H9 (cell line): ENCODE measurements at regions not wholly inside any gene's neighbourhood (a gene's known extent, or its start where the extent isn't known, plus 50 kb on each side); places are given as distances from the start of the nearest gene placed in this dataset.

Source experiments
- DNase-seq: peaks from one replicate; pipeline ENCODE4 v3.0.0-alpha.2; 2017
- H2AFZ ChIP-seq: one replicate; pipeline ENCODE4 v1.6.1; 2013; ENCODE audit warnings: mild to moderate bottlenecking, low read length, control low read depth, moderate library complexity
- H2AK5ac ChIP-seq: 2 replicates; pipeline ENCODE4 v1.6.1; 2013; ENCODE audit warnings: low read length, control low read depth, mixed read lengths; ENCODE audit not compliant: insufficient read length
- H2BK120ac ChIP-seq: one replicate; pipeline ENCODE4 v1.6.1; 2013; ENCODE audit warnings: low read depth, mild to moderate bottlenecking, low read length, control low read depth, inconsistent platforms; ENCODE audit not compliant: poor library complexity, severe bottlenecking
- H2BK12ac ChIP-seq: 2 replicates; pipeline ENCODE4 v1.6.1; 2013; ENCODE audit warnings: low read length, control low read depth, mixed read lengths, low read depth; ENCODE audit not compliant: insufficient read length
- H2BK15ac ChIP-seq: 2 replicates; pipeline ENCODE4 v1.6.1; 2013; ENCODE audit warnings: low read depth, low read length, control low read depth
- H2BK20ac ChIP-seq: one replicate; pipeline ENCODE4 v1.6.1; 2013; ENCODE audit warnings: low read depth, mild to moderate bottlenecking, low read length, control low read depth, inconsistent platforms; ENCODE audit not compliant: poor library complexity, severe bottlenecking
- H2BK5ac ChIP-seq: 2 replicates; pipeline ENCODE4 v1.6.1; 2013; ENCODE audit warnings: low read length, control low read depth, mixed read lengths; ENCODE audit not compliant: insufficient read length
- H3K14ac ChIP-seq: 2 replicates; pipeline ENCODE4 v1.6.1; 2013; ENCODE audit warnings: low read length, control low read depth; ENCODE audit not compliant: insufficient read depth
- H3K18ac ChIP-seq: 2 replicates; pipeline ENCODE4 v1.6.1; 2013; ENCODE audit warnings: low read depth, mild to moderate bottlenecking, mixed read lengths, low read length, control low read depth; ENCODE audit not compliant: insufficient read length
- H3K23ac ChIP-seq: 2 replicates; pipeline ENCODE4 v1.6.1; 2013; ENCODE audit warnings: low read length, control low read depth, mixed read lengths, low read depth; ENCODE audit not compliant: insufficient read length
- H3K23me2 ChIP-seq: 2 replicates; pipeline ENCODE4 v1.6.1; 2013; ENCODE audit warnings: low read depth, mild to moderate bottlenecking, mixed read lengths, low read length, control low read depth; ENCODE audit not compliant: insufficient read length, poor library complexity, severe bottlenecking
- H3K27ac ChIP-seq: 2 replicates; pipeline ENCODE4 v1.5.1; 2013; ENCODE audit warnings: low read length, control low read depth, mixed read lengths, low read depth; ENCODE audit not compliant: insufficient read length
- H3K27me3 ChIP-seq: 2 replicates; pipeline ENCODE4 v1.6.1; 2013; ENCODE audit warnings: low read length, control low read depth, inconsistent platforms; ENCODE audit not compliant: insufficient read depth
- H3K4ac ChIP-seq: 2 replicates; pipeline ENCODE4 v1.6.1; 2013; ENCODE audit warnings: low read depth, mild to moderate bottlenecking, control low read depth, inconsistent platforms, low read length, moderate library complexity
- H3K4me1 ChIP-seq: 2 replicates; pipeline ENCODE4 v1.6.1; 2013; ENCODE audit warnings: low read length, control low read depth, inconsistent platforms; ENCODE audit not compliant: insufficient read depth
- H3K4me2 ChIP-seq: 2 replicates; pipeline ENCODE4 v1.6.1; 2013; ENCODE audit warnings: low read length, control low read depth, mixed read lengths; ENCODE audit not compliant: insufficient read length, insufficient read depth
- H3K56ac ChIP-seq: 2 replicates; pipeline ENCODE4 v1.6.1; 2013; ENCODE audit warnings: low read depth, mild to moderate bottlenecking, mixed read lengths, low read length, control low read depth; ENCODE audit not compliant: insufficient read length
- H3K79me1 ChIP-seq: 2 replicates; pipeline ENCODE4 v1.6.1; 2013; ENCODE audit warnings: low read depth, mild to moderate bottlenecking, moderate library complexity, low read length, control low read depth, inconsistent platforms; ENCODE audit not compliant: insufficient read depth, poor library complexity, severe bottlenecking
- H3K79me2 ChIP-seq: 2 replicates; pipeline ENCODE4 v1.6.1; 2013; ENCODE audit warnings: low read length, control low read depth, inconsistent platforms; ENCODE audit not compliant: insufficient read depth
- H3K9ac ChIP-seq: 2 replicates; pipeline ENCODE4 v1.6.1; 2013; ENCODE audit warnings: low read length, control low read depth, mixed read lengths; ENCODE audit not compliant: insufficient read length; ENCODE audit errors: extremely low read depth
- H3K9me3 ChIP-seq: one replicate; pipeline ENCODE4 v1.6.1; 2013; ENCODE audit warnings: low read depth, low read length, inconsistent platforms; ENCODE audit not compliant: control insufficient read depth
- H3T11ph ChIP-seq: one replicate; pipeline ENCODE4 v1.6.1; 2013; ENCODE audit warnings: mild to moderate bottlenecking, low read length, control low read depth, inconsistent platforms
- H4K20me1 ChIP-seq: one replicate; pipeline ENCODE4 v1.6.1; 2013; ENCODE audit not compliant: control insufficient read depth, insufficient read length, insufficient read depth
- H4K5ac ChIP-seq: 2 replicates; pipeline ENCODE4 v1.6.1; 2013; ENCODE audit warnings: low read depth, mild to moderate bottlenecking, mixed read lengths, low read length, control low read depth; ENCODE audit not compliant: insufficient read length
- H4K8ac ChIP-seq: replicated peaks from 2 replicates; pipeline ENCODE4 v1.6.1; 2013; ENCODE audit warnings: low read length, control low read depth, mixed read lengths, low read depth; ENCODE audit not compliant: insufficient read length
- H4K91ac ChIP-seq: 2 replicates; pipeline ENCODE4 v1.6.1; 2013; ENCODE audit warnings: low read depth, mild to moderate bottlenecking, moderate library complexity, mixed read lengths, low read length, control low read depth; ENCODE audit not compliant: insufficient read length
- H3K27ac Mint-ChIP-seq, 3 experiments: 2 replicates in 2 of 3; 3 replicates in 1 of 3; pipeline ENCODE4 v1.8.0; 2020 to 2021; ENCODE audit warnings: mixed read lengths in 3 of 3, mild to moderate bottlenecking in 1 of 3, moderate library complexity in 1 of 3
- H3K27me3 Mint-ChIP-seq: 2 replicates; pipeline ENCODE4 v1.8.0; 2021; ENCODE audit warnings: low read depth, mild to moderate bottlenecking, moderate library complexity, mixed read lengths
- H3K36me3 Mint-ChIP-seq, 3 experiments: 2 replicates in 2 of 3; 3 replicates in 1 of 3; pipeline ENCODE4 v1.8.0; 2020 to 2021; ENCODE audit warnings: low read depth in 3 of 3, mixed read lengths in 3 of 3; ENCODE audit not compliant: insufficient read depth in 1 of 3
- H3K4me1 Mint-ChIP-seq, 2 experiments: 2 replicates each; pipeline ENCODE4 v1.8.0; 2020; ENCODE audit warnings: mixed read lengths in 2 of 2
- H3K4me3 Mint-ChIP-seq, 2 experiments: 2 replicates in 1 of 2; 3 replicates in 1 of 2; pipeline ENCODE4 v1.8.0; 2020 to 2021; ENCODE audit warnings: mild to moderate bottlenecking in 2 of 2, mixed read lengths in 2 of 2, moderate library complexity in 1 of 2
- H3K9me3 Mint-ChIP-seq, 2 experiments: 2 replicates in 1 of 2; 3 replicates in 1 of 2; pipeline ENCODE4 v1.8.0; 2020; ENCODE audit warnings: mild to moderate bottlenecking in 2 of 2, mixed read lengths in 2 of 2, moderate library complexity in 1 of 2
- WGBS: extraction: QIAGEN DNeasy Blood & Tissue Kit; methylation state at CpG from one replicate; pipeline ENCODE4 v1.1.7; 2013; ENCODE audit warnings: missing lambda C conversion rate, low lambda C conversion rate, mixed read lengths; ENCODE audit not compliant: insufficient read length; ENCODE audit errors: extremely low coverage; 5-methylcytosine and 5-hydroxymethylcytosine counted together
- TF ChIP-seq, protein P1 (sequence below): fragments of 200-600 bp; sonication (generic); conservative IDR thresholded peaks from 3 replicates; pipeline ENCODE4 v1.8.0; 2021; ENCODE audit warnings: antibody characterized with exemption, mild to moderate bottlenecking

DNA sequence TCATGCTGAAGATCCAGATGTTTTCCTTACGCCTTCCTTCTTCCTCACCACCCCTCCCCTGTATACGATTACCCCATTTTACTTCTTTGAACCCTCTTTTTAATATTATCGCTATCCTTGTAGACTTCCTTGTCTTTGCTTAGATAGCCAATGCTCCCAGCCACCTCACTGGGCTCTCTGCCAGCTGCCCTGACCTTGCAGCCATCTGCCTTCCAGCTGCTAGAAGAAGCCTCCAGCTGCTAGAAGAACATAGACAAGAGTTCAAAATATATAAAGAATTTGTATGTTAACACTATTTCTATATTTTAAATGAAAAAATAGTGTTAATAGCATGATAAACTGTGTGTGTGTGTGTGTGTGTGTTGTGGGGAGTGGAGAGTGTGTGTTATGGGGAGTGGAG, 374.7 kb downstream of the ANKRD50 start:
- Histone ChIP-seq H2BK20ac (no peak overlapping the region), H2BK12ac (no peak overlapping the region), H3K27ac (no peak overlapping the region), H3K14ac (no peak overlapping the region), H3K4me2 (no peak overlapping the region), H3T11ph (no peak overlapping the region), H3K79me2 (no peaks in the 10 kb centered on the region), H3K4me1 (no peaks in the 10 kb centered on the region), H3K9ac (no peak overlapping the region), H3K27me3 (no peaks in the 10 kb centered on the region), H3K23me2 (no peaks in the 10 kb centered on the region), H4K91ac (no peak overlapping the region), H4K20me1 (no peaks in the 10 kb centered on the region), H2BK120ac (no peak overlapping the region), H3K23ac (no peak overlapping the region), H3K56ac (no peak overlapping the region), H3K9me3 (no peaks in the 10 kb centered on the region), H4K5ac (no peak overlapping the region), H2BK15ac (no peak overlapping the region), H2BK5ac (no peak overlapping the region), H2AFZ (no peak overlapping the region), H4K8ac (no peak overlapping the region), H2AK5ac (no peak overlapping the region), H3K18ac (no peak overlapping the region), H3K79me1 (no peaks in the 10 kb centered on the region), H3K4ac (no peak overlapping the region)
- peaks cover 0 to 5% of the 10 kb centered on the region in 2 experiments; a peak in 2 of 5 replicates for H3K9me3 Mint-ChIP-seq
- H3K4me1 Mint-ChIP-seq, result peaks cover 2 to 5% of the 10 kb centered on the region in 2 experiments; a peak in 3 of 4 replicates
- TF ChIP-seq, protein P1, sequence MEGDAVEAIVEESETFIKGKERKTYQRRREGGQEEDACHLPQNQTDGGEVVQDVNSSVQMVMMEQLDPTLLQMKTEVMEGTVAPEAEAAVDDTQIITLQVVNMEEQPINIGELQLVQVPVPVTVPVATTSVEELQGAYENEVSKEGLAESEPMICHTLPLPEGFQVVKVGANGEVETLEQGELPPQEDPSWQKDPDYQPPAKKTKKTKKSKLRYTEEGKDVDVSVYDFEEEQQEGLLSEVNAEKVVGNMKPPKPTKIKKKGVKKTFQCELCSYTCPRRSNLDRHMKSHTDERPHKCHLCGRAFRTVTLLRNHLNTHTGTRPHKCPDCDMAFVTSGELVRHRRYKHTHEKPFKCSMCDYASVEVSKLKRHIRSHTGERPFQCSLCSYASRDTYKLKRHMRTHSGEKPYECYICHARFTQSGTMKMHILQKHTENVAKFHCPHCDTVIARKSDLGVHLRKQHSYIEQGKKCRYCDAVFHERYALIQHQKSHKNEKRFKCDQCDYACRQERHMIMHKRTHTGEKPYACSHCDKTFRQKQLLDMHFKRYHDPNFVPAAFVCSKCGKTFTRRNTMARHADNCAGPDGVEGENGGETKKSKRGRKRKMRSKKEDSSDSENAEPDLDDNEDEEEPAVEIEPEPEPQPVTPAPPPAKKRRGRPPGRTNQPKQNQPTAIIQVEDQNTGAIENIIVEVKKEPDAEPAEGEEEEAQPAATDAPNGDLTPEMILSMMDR, result no peak
- no peak overlapping the region for H3K4me3 Mint-ChIP-seq
- no peak for DNase-seq
- WGBS, result no CpG with 5 or more reads among the region's 3 CpGs
- no peaks in the 10 kb centered on the region for H3K27me3 Mint-ChIP-seq
- H3K36me3 Mint-ChIP-seq, result peaks cover 2 to 11% (median 6%) of the 10 kb centered on the region in 3 experiments; a peak in 6 of 7 replicates
- no peak overlapping the region; a peak in 1 of 7 replicates for H3K27ac Mint-ChIP-seq
